GM19023 (cell line): ENCODE measurements at regions not wholly inside any gene's neighbourhood (a gene's known extent, or its start where the extent isn't known, plus 50 kb on each side); places are given as distances from the start of the nearest gene placed in this dataset.
"Not testable (repeated sequence)": the region's sequence is repeated elsewhere in the genome, so short reads cannot be mapped to it uniquely, and the experiment has no call there.

Experiments
- ATAC-seq: cut with Tn5 transposase; IDR thresholded peaks from one replicate; pipeline ENCODE4 v1.9.1; 2021; ENCODE audit warnings: mild to moderate bottlenecking, moderate library complexity; ENCODE audit not compliant: unreplicated experiment

DNA sequence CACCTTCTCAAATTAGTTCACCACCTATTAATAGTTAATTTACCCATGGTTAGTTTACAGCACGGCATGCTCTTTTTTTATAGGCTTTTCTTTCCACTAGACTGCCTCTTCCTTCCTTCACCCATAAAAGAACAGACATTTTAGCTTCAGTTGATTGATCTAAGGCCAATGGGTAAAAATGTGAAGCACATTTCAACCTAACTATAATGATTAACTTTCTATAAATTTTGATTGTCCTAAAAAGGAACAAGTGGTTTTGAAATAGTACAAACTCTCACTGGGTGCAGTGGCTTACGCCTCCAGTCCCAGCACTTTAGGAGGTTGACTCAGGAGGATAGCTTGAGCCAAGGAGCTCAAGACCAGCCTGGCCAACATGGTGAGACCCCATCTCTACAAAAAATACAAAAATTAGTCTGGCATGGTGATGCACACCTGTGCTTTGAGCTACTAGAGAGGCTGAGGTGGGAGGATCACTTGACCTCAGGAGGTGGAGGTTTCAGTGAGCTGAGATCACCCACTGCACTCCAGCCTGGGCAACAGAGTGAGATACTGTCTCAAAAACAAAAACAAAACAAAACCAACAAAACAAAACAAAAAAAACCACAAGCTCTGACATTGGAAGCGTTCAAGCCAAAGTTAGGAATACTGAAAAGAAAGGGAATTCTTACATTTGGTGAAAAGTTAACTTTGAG lies 89.9 kb upstream of the FAT1 start:
- no peak for ATAC-seq

DNA sequence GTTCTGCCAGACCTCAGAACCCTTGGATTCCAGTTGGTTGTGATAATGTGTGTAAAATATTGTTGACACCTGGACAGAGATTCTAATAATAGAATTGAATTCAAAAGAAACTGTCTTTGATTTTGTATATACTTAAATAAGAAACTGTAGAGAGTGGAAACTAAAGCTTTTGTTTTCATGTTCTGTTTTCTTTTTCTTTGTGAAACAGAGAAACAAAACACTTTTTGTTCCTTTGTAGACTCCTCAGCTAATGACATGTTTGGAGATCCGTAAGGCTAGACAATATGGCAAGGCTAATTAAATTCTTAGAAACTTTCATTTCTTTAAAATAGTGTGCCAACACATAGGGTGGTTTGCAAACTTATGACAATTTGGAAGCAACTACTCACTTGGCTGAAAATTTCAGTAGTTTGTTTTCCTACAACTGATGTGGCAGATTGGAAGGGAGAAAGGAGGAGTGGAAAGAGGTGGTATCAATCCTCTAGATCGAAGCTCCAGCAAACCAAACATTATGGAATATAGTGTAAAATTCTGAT lies 90.9 kb upstream of the FAT1 start:
- ATAC-seq = no peak

- ATAC-seq = no peak
Observed at GRCh38 chr4:186819342-186820086, 95.9 kb upstream of the FAT1 start.

DNA sequence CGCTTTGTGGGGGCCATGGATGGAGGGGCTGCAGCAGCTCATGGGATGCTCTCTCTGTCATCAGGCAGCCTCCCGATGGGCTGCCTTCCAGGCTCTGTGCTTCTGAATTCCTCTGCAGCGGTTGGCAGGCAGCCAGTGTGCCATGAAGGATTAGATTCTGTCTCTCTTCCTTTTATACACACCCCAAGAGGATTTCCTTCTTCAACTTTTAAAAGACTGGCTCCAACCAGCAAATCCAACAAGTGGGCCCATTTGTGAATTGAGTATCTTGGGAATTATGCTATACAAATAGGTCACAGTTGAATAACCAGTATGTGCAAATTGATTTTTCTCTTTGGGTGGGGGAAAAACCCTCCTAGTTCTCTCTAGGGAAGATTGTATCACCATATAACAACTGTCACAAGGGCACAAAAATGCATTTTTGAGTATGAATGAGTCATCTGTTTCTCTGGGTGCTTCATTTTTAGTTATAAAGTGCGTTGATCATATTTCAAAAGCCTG lies 96.8 kb upstream of the FAT1 start:
- ATAC-seq = no peak

DNA sequence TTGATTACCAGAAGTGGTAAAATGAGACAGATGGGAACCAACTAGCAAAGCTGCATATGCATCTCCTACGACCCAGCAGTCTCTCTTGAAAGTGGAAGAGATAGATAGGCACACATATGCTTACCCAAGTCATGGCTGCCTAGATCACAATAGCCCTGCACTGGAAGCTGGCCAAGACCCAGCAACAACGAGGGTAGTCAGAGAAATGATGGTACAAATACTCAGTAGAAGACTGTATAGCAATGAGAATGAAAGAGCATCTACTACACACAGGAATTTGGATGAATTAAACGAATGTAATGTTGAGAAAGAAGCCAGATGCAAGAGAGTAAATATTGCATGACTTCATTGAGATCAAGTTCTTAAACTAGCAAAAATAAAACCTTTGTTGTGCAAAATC lies 100.3 kb upstream of the FAT1 start:
- no peak for ATAC-seq

- no peak for ATAC-seq
Observed at GRCh38 chr4:186825069-186825468, 101.4 kb upstream of the FAT1 start.

DNA sequence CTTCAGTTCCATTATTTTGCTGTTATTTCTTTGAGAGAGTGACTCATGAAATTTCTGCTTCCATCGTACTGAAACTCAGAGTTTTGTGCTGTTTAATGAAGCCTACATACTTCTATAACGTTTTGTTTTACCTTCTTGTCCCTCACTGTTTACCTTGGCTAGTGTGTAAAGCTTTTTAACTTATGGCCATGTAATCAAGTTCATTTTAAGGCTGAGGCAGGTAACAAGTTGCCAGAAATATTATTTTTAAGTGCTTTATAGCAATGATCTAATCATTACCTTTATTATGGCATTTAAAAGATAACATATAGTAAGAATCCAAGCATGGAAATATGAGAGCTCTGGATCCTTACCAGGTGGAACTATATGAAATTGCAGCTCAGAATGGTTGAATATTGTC lies 102.3 kb upstream of the FAT1 start:
- no peak for ATAC-seq

- no peak for ATAC-seq
Observed at GRCh38 chr4:186826846-186827533, 103.3 kb upstream of the FAT1 start.

DNA sequence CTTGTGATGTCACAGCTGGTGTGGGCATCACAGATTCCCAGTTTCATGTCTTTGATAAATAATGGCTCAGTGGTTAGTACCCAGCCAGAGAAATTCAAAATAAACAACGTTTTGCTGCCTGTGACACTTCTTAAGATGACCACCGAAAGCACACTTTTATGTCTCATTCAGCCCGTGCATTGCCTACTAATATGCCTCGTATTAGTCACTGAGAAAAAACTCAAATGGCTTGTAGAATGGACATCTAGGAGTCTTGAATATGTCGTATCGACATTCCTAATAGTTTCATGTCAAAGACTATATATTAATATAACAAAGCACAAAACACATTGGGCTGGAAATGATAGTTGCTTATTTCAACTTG lies 103.9 kb upstream of the FAT1 start:
- ATAC-seq = no peak

- ATAC-seq = no peak
Observed at GRCh38 chr4:186829097-186829496, 105.4 kb upstream of the FAT1 start.

GRCh38 chr4:186829740-186830449 lies 106.2 kb upstream of the FAT1 start:
- no peak for ATAC-seq

DNA sequence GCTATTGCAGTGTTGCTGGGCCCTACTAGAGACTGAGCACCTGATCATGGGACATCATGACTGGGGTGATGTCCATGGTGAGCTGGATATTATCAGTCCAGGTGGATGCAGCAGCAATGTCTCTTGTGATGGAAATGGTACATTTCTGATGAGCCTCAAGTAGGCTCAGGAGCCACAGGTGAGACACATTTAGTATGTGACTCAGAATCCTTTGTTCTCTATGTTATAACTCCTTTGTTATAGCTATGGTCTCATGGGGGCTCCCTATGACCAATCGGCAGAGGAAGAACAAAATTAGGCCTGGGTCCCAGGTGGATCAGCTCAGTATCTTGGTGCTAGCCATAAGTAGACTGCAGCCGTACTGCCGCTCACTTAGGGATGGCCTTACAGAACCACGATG lies 107.9 kb upstream of the FAT1 start:
- ATAC-seq = no peak

- no peak for ATAC-seq
Observed at GRCh38 chr4:186832906-186833305, 109.2 kb upstream of the FAT1 start.

GRCh38 chr4:186837463-186837862 lies 113.8 kb upstream of the FAT1 start:
- ATAC-seq = not testable (repeated sequence)

- ATAC-seq = no peak
Observed at GRCh38 chr4:186838295-186838694, 114.6 kb upstream of the FAT1 start.

GRCh38 chr4:186839122-186840037 lies 115.7 kb upstream of the FAT1 start:
- no peak for ATAC-seq

DNA sequence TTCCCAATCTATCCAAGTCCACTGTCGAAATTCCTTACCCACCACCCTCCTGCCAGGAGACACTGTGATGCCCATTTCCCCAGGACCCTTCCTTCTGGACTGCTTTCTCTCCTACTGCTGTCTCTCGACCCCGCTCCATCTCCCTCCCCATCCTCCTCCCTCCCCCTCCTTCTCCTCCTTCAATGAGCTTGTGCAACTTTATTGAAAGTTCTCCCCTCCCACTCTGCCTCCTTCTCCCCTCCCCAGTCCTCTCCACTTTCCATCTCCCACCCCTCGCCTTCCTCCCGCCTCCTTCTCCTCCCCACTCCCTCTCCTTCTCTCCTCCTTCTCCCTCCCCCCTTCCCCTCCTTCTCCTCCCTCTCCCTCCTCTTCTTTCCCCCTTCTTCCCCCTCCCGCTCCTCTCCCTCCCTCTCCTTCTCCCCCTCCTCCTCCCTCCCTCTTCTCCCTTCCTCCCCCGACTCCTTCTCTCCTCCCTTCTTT lies 116.6 kb upstream of the FAT1 start:
- no peak for ATAC-seq

- ATAC-seq = no peak
Observed at GRCh38 chr4:186840771-186841301, 117.2 kb upstream of the FAT1 start.

DNA sequence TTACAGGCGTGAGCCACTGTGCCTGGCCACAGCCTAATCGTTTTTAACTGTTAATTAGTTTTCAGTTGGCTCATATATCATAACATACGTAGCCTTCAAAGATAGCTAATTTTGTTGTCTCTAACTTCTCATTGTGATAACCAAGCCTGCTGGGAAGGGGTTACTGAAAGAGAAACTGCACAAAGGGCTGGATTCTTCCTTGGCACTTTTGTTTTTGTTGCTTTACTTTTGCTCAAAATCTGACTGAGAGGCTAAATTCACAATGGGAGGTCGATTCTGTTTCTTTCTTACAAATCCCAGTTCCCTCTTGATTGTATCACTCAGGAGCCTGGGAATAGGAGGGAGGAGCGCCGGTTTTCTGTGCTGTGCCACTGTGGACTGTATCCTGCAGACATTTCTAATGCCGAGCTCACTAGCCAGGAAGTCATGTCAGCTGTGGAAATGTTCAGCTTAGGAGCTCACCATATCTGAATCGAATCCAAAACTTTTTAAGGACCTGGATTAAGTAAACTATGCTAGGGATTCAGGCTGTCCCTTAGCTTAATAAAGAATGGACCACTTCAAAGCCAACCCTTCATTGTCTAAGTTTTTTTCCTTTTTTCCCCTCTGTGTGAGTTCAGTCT lies 120.5 kb upstream of the FAT1 start:
- ATAC-seq = no peak
